ENCODE measurements at regions not wholly inside any gene's neighbourhood (a gene's known extent, or its start where the extent isn't known, plus 50 kb on each side); places are given as distances from the start of the nearest gene placed in this dataset.
"Not testable (repeated sequence)": the region's sequence is repeated elsewhere in the genome, so short reads cannot be mapped to it uniquely, and the experiment has no call there.

DNA sequence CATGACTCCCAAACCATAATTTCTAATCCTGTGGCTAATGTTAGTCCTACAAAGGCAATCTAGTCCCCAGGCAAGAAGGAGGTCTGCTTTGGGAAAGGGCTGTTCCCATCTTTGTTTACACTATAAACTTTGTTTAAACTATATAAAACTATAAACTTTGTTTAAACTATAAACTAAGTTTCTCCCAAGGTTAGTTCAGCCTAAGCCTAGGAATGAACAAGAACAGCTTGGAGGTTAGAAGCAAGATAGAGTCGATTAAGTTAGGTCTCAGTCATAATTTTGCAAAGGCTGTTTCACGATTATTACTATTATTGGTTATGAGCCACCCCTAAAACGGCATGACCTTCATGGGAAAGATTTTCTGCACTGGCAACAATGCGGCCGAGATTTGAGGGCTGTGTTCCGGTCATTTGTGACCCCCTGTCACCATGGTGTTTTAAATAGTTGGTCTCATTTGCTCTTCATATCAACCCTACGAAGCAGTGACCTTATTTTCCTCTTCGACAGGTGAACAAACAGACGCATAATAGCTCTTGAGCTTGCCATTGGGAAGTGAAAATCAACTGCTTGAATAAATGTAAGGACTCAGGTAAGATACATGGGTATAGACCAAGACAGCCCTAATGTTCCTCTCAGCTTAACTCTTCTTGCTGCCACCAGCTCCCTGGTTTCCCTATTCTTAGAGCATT lies 322.6 kb upstream of the TMEM132C start:
- DNase-seq (ENCODE audit: low read depth) = no peak

DNA sequence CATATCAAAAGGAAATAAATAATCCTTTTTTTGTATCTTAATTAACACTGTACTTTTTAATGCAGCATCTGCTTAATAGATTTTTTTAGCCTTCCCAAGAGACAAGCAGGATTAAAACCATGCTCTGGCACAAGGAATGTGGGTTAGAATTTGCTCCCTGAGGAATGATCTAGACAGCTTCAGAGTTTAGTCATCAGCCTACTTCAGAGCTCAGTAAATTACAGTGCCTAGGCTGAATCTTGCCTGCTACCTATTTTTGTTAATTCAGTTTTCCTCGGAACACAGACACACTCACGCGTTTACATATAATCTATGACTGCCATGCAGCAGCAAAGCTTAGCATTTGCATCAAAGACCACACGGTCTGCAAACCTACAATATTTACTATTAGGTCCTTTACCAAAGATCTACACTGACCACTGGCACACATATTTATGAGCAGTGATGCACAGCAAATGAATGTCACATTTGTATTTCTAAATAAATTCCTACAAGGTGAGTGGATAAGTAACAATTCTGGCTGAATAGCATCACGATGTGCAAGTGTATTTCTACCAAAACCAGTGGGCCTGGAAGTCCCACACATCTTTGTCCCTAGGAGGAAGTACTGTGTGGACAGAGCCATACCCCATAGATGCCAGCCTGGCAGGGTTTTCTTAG lies 309.8 kb upstream of the TMEM132C start:
- no peak for DNase-seq (ENCODE audit: low read depth)

DNA sequence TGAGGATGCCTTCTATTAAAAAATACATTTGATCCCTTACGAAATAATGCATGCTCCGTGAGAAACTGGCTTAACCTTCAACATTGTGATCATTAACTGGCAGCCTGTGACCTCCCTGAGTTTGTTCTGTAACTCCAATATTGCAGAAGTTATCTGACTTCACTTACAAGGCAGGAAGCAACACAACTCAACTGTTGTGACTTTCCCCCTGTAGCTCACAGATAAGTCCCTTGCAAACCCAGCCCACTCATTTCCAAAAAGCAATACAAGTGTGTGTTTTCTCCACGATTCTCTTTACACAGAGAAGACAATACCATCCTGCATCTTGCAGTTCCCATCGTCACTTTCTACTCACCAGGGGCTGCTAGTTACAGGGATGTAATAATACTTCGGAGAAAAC lies 304.7 kb upstream of the TMEM132C start:
- no peak for DNase-seq (ENCODE audit: low read depth)

DNA sequence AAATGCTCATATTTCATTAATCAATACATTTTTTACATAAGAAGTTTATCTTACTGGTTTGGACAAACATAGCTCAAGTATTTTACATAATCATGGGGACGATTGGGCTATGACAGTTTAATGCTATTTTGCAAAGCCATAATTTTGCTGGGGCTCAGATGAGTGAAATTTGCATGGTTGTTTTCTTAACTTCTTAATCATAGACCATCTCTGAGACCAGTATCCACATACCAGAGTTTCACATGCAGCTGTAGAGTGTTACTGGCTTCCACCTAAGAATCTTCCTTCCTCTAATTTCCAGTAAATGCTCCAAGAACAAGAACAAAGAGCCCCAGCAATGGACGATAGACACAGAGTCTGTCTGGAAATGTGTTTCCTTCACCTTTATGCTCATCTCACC lies 303.0 kb upstream of the TMEM132C start:
- no peak for DNase-seq (ENCODE audit: low read depth)

DNA sequence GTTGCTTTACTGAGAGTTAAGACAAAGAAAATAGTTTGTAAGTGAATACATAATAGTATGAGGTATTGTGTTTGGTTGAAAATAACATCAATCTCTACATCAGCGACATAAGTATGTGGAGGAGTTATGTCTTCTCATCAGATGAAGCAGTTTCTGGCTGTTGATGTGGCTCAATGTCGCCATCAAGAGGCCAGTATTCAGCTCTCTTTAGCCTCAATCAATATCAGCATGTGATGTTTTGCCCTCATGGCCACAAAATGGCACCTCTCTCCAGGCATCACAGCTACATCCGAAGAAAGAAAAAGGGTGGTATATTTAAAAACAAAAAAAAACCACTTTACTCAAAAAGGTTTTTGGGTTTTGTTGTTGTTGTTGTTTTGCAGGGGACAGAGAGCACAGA lies 302.3 kb upstream of the TMEM132C start:
- peak; percentile 10 for DNase-seq (ENCODE audit: low read depth)

DNA sequence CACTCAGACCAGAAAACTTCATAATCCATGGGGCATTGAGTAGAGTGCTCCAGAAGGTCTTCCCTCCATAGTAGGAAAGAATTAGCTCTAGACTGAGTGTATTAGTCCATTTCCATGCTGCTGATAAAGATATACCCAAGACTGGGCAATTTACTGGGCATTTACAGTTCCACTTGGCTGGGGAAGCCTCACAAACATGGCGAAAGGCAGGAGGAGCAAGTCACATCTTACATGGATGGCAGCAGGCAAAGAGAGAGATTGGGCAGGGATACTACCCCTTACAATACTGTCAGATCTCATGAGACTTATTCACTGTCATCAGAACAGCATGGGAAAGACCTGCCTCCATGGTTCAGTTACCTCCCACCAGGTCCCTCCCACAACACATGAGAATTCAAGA lies 300.6 kb upstream of the TMEM132C start:
- no peak for DNase-seq (ENCODE audit: low read depth)

DNA sequence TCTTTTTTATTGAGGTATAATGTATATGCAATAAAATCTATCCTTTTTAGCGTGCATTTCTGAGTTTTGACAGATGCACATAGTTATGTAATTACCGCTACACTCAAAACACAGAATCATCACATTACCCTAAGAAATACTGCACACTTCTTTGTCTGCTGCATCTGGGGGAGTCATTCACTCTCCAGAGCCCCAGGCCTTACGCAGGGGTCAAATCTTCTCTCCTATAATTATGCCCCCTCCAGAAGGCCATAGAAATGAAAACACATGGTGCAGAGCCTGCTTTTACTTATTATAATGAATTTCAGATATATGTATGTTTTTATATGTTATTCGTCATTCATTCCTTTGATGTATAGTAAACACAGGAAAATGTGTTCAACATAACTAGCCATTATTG lies 296.5 kb upstream of the TMEM132C start:
- DNase-seq (ENCODE audit: low read depth) = no peak

DNA sequence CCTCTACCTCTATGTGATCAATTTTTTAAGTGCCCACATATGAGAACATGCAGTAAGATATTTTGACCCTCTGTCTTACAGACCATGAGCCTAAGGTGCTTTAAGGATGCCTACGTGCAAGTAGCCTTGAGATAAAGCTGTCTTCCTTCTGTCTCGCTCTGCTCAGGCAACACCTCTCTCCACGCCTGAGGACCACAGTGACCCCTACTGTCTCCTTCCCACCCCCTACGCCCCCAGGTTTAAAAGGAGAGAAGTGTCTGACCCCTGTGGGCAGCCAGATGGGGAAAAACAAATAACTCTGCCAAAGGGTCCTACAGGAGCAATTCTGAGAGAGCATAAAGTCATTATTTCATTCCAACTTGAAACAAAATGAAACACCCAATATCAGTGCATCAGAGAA lies 286.4 kb upstream of the TMEM132C start:
- no peak for DNase-seq (ENCODE audit: low read depth)

DNA sequence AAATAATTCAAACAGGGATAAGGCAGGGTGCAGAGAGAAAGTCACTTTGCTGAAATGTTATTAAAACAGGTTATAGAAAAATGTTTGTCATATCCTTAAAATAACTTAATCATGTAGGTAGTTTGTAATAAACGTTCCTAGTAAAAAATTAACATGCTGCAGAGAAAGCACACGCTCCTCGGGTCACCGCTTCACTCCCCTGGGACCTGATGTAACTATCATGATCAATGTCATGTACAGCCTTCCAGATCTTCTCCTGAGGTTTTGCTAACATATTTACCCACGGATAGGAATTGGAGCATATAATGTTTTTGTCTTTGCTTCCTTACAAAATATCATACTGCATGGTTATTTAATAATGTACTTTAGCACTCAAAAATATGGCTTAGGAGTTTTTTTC lies 285.1 kb upstream of the TMEM132C start:
- no peak for DNase-seq (ENCODE audit: low read depth)

DNA sequence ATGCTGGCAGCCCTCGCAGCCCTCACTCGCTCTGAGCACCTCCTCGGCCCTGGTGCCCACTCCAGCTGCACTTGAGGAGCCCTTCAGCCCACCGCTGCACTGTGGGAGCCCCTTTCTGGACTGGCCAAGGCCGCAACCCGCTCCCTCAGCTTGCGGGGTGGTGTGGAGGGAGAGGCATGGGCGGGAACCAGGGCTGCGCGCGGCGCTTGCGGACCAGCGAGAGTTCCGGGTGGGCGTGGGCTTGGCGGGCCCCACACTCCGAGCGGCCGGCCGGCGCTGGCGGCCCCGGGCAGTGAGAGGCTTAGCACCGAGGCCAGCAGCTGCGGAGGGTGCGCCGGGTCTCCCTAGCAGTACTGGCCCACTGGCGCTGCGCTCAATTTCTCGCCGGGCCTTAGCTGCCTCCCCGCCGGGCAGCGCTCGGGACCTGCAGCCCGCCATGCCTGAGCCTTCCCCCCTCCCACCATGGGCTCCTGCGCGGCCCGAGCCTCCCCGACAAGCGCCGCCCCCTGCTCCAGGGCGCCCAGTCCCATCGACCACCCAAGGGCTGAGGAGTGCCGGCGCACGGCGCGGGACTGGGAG lies 283.7 kb upstream of the TMEM132C start:
- not testable (repeated sequence) for DNase-seq (ENCODE audit: low read depth)

DNA sequence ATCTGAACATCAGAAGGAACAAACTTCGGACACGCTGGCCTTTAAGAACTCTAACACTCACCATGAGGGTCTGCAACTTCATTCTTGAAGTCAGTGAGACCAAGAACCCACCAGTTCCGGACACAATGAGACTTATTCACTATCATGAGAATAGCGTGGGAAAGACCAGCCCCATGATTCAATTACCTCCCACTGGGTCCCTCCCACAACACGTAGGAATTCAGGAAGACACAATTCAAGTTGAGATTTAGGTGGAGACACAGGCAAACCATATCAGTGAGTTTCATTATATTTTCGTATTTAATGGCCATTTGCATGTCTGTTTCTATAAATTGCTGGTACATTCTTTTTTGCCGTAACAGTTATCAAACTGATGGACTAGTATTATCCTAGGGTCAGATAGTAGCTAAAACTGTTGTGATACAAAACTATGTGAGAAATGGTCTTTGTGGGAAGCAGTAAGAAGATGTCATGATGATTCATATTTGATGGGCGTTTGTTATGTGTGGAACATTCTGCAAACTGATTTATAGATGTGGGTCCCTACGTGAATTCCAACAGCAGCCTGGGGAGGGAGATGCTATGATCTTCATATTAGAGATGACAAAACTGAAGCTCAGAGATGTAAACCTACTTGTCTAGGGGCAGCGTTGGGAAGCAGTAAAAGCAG lies 282.4 kb upstream of the TMEM132C start:
- DNase-seq (ENCODE audit: low read depth) = no peak

DNA sequence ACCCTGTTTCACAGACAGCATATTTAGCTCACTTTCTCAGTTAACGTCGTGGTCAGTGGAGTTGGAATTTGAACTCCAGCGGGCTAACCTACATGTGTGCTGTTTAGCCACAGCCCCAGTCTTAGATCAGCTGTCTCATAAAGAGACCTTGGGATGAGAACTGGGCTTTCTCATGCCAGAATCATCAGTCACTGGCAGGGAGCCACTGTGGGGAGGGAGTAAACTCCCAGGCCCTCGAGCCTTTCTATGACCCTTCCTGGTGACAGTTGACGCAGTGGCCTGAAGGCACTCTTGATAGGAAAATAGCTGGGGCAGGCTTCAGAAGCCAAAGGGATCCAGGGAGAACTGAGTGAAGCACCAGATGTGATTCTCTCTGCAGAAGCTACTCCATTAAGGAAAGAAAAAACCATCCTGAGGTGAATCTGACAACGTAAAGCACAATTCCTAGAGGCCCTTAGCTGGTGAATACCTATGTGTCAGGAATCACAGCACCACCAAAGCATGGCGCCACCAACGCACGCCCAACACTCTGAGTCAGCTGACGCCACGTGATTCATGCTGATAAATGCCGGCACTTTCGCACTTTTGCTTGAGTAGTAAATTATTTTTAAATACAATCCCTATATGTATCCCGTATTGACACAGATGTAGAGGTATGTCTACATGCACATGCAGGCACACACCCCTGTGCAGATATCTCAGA lies 279.6 kb upstream of the TMEM132C start:
- peak; percentile 3 for DNase-seq (ENCODE audit: low read depth)

DNA sequence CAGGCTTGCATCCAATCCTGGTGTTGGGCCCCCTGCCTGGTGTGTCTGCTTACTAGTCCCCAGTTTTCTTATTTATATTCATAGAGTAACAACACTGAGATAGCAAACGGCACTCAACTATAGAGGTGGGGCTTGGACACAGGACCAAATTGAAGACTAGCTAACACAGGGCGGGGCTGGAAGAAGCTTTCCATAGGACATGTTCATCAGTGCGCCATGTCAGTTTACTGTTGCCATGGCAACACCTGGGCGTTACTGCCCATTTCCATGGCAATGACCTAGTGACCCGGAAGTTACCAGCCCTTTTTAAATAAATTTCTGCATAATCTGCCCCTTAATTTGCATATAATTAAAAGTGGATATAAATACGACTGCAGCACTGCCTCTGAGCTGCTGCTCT lies 275.5 kb upstream of the TMEM132C start:
- DNase-seq (ENCODE audit: low read depth) = no peak

DNA sequence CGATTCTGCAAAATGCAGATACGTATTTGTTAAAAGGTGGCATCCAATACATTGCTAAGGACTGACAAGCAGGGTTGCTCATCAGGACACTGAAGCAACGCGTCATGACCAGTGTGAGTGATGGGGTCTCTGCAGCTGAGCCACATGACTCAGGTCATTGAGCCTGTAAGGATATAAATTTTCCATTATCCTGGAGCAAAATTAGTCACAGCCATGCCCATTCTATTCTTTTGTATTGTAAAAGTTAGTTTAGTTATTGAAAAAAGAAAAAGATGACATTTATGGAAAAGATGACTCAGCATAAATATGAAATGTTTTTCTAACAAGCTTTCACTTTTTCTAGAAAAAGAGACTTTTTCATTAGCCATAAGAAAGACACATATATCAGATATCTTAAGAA lies 268.0 kb upstream of the TMEM132C start:
- DNase-seq (ENCODE audit: low read depth) = no peak

DNA sequence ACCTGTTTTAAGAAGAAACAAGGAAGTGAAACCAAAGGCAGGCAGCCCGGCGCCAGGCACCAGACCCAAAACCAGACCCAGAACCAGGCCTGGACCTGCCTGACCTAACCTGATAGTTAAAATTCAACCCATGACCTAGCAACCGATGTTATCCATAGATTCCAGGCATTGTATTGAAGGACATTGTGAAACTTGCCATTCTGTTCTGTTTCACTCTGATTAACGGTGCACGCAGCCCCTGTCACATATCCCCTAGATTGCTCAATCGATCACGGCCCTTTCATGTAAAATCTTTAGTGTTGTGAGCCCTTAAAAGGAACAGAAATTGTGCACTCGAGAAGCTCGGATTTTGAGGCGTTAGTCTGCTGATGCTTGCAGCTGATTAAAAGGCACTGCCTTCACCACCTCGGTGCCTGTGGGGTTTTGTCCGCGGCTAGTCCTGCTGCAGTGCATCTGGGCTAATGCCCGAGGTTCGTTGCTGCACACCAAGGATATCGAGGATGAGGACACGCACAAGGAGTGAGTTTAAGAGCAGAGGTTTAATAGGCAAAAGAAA lies 262.5 kb upstream of the TMEM132C start:
- DNase-seq (ENCODE audit: low read depth) = no peak

DNA sequence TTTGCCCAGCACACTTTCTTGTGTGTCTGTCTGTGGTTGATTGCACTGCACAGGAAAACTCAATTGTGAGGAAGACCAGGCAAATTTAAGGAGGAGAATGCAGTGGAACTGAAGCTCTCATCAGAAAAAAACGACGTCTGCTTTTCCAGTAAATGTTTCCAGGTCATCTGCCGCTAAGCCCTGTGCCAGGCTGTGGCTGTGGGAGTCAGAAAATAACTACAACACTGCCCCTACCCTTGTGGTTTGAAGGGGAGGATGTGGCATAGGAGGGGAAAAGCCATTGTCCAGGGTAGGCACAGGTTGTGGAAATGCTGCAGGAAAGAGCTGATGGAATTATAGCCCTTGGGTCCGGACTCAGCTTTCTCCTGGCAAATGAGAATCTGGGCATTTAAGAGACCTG lies 259.7 kb upstream of the TMEM132C start:
- no peak for DNase-seq (ENCODE audit: low read depth)

DNA sequence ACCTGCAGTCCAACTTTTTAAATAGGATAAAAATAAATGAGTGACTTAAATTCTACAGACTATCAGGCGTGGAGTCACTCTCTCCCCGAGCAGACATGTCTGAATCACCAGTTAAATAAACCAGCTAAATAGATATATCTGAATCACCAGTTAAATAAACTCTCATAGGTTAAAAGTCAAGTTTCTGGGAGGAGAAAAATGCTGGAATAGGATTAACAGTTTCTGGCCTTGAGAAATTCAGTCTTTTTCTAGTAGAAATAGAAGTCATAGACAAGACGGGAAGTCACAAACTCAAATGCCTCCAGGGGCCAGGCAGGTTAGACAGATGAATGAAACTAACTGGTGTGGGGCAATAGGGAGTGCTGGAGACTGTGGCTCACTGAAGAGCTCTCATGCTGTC lies 258.6 kb upstream of the TMEM132C start:
- no peak for DNase-seq (ENCODE audit: low read depth)

DNA sequence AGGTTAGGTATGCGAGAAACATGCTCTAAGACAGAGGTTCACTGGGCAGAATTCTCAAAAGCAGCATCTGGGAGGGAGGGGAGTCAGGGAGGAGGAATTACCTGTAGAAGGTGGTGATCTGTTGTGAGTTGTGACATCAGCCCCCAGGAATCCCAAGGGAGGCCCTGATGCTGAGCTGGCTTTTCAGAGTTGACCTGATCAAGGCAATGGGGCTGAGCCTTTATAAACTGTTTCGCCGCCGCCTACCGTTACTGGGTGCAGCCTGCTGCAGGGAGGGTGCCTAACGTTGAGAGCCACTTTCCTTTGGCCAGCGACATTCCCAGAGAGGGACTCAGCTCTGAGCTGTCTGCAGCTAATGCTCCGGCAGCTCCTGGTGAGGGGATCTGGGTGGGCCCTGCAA lies 257.9 kb upstream of the TMEM132C start:
- DNase-seq (ENCODE audit: low read depth) = no peak

DNA sequence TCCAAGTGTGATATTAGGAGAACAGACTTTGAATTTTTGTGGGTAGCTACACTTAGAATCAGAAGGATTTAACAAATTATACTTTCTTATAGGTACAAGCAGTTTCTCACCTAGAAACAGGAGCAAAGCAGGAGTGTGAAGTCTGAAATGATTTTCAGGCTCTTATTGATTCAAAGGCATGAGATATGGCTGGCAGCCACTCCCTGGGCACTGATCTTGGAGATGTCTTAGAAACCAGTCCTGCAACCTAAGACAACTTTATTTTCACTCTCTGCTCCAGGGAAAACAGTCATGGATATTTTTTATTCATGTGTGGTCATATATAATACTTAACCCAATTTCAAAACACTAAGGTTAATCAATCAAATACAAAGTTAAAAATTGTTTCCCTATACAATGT lies 254.9 kb upstream of the TMEM132C start:
- no peak for DNase-seq (ENCODE audit: low read depth)

DNA sequence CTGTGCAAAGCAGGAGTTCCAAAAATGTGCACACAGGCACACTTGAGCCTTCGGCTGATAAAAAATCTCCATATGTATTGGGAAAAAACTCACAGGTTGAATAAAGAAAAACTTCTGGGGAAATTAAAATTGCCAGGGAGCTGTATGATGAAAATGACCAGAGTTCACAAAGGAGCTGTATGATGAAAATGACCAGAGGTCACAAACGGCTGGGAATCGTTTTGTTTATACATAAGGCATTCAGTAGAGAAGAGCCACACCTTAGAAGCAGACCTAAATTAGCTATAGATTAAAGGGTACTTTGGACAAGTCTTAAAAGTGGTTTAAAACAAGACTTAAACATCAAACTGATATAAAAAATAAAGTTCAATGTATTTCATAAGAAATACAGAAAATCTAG lies 251.7 kb upstream of the TMEM132C start:
- DNase-seq (ENCODE audit: low read depth) = no peak

DNA sequence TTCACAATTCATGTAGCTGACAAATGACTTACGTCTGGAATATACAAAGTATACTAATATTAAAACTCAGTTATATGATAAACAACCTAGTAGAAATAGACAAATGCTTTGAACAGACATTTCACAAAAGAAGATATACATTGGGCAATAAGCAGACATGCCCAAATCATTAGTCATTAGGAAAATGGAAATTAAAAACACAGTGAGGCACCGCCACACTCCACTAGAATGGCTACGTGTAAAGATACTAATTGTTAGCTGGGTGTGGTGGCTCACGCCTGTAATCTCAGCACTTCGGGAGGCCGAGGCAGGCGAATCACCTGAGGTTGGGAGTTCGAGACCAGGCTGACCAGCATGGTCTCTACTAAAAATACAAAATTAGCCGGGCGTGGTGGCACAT lies 248.9 kb upstream of the TMEM132C start:
- no peak for DNase-seq (ENCODE audit: low read depth)

Measured in HT1080 (cell line).